ENCODE measurements at regions not wholly inside any gene's neighbourhood (a gene's known extent, or its start where the extent isn't known, plus 50 kb on each side); places are given as distances from the start of the nearest gene placed in this dataset.

GRCh38 chr12:124188561-124189405 lies 106.1 kb upstream of the RFLNA start:
- DNase-seq (ENCODE audit: low read depth): peak; percentile 46

GRCh38 chr12:124190312-124191023 lies 104.4 kb upstream of the RFLNA start:
- no peak for DNase-seq (ENCODE audit: low read depth)

GRCh38 chr12:124191024-124191359 lies 103.9 kb upstream of the RFLNA start:
- peak; percentile 30 for DNase-seq (ENCODE audit: low read depth)

GRCh38 chr12:124191966-124192365 lies 102.9 kb upstream of the RFLNA start:
- DNase-seq (ENCODE audit: low read depth): no peak

GRCh38 chr12:124194264-124194892 lies 100.5 kb upstream of the RFLNA start:
- no peak for DNase-seq (ENCODE audit: low read depth)

- no peak for DNase-seq (ENCODE audit: low read depth)
Measured at GRCh38 chr12:124194893-124195566, 99.9 kb upstream of the RFLNA start.

GRCh38 chr12:124195567-124195942 lies 99.3 kb upstream of the RFLNA start:
- no peak for DNase-seq (ENCODE audit: low read depth)

- DNase-seq (ENCODE audit: low read depth): no peak
Measured at GRCh38 chr12:124196236-124196635, 98.7 kb upstream of the RFLNA start.

GRCh38 chr12:124201248-124201647 lies 93.6 kb upstream of the RFLNA start:
- DNase-seq (ENCODE audit: low read depth): no peak

GRCh38 chr12:124203176-124203575 lies 91.7 kb upstream of the RFLNA start:
- DNase-seq (ENCODE audit: low read depth): no peak

- no peak for DNase-seq (ENCODE audit: low read depth)
Measured at GRCh38 chr12:124205405-124205804, 89.5 kb upstream of the RFLNA start.

- DNase-seq (ENCODE audit: low read depth): no peak
Measured at GRCh38 chr12:124207049-124207448, 87.8 kb upstream of the RFLNA start.

GRCh38 chr12:124207617-124208016 lies 87.3 kb upstream of the RFLNA start:
- no peak for DNase-seq (ENCODE audit: low read depth)

GRCh38 chr12:124208489-124208888 lies 86.4 kb upstream of the RFLNA start:
- no peak for DNase-seq (ENCODE audit: low read depth)

- DNase-seq (ENCODE audit: low read depth): no peak
Measured at GRCh38 chr12:124210991-124211577, 83.8 kb upstream of the RFLNA start.

- no peak for DNase-seq (ENCODE audit: low read depth)
Measured at GRCh38 chr12:124211753-124212152, 83.1 kb upstream of the RFLNA start.

- peak; percentile 80 for DNase-seq (ENCODE audit: low read depth)
Measured at GRCh38 chr12:124213666-124214347, 81.1 kb upstream of the RFLNA start.

GRCh38 chr12:124214574-124214973 lies 80.3 kb upstream of the RFLNA start:
- DNase-seq (ENCODE audit: low read depth): no peak

- DNase-seq (ENCODE audit: low read depth): no peak
Measured at GRCh38 chr12:124216966-124217365, 77.9 kb upstream of the RFLNA start.

- DNase-seq (ENCODE audit: low read depth): no peak
Measured at GRCh38 chr12:124217508-124218242, 77.2 kb upstream of the RFLNA start.

- DNase-seq (ENCODE audit: low read depth): no peak
Measured at GRCh38 chr12:124218243-124218560, 76.7 kb upstream of the RFLNA start.
